Subcutaneous abdominal adipose tissue (tissue), 5 donors: ENCODE measurements at regions not wholly inside any gene's neighbourhood (a gene's known extent, or its start where the extent isn't known, plus 50 kb on each side); places are given as distances from the start of the nearest gene placed in this dataset.
"Not testable (repeated sequence)": the region's sequence is repeated elsewhere in the genome, so short reads cannot be mapped to it uniquely, and the experiment has no call there.

Experiments used
- H3K27ac ChIP-seq: one replicate; pipeline ENCODE4 v1.7.0; 2013; ENCODE audit warnings: low read depth, mild to moderate bottlenecking, inconsistent platforms, low read length, moderate library complexity
- H3K27me3 ChIP-seq, 5 donors: one replicate each; pipeline ENCODE4 v1.7.0; 2013; ENCODE audit warnings: low read length in 5 of 5, inconsistent platforms in 1 of 5; ENCODE audit not compliant: control insufficient read depth in 5 of 5, insufficient read depth in 4 of 5
- H3K36me3 ChIP-seq, 5 donors: one replicate each; pipeline ENCODE4 v1.7.0; 2013; ENCODE audit warnings: low read length in 5 of 5; ENCODE audit not compliant: control insufficient read depth in 5 of 5, insufficient read depth in 5 of 5
- H3K4me1 ChIP-seq, 5 donors: one replicate each; pipeline ENCODE4 v1.7.0; 2013; ENCODE audit warnings: low read length in 5 of 5, mild to moderate bottlenecking in 3 of 5, moderate library complexity in 1 of 5; ENCODE audit not compliant: control insufficient read depth in 5 of 5, insufficient read depth in 5 of 5
- H3K4me3 ChIP-seq, 5 donors: one replicate each; pipeline ENCODE4 v1.7.0; 2013; ENCODE audit warnings: low read length in 5 of 5, low read depth in 1 of 5
- H3K9ac ChIP-seq, 5 donors: one replicate each; pipeline ENCODE4 v1.7.0; 2013; ENCODE audit warnings: low read length in 5 of 5, mild to moderate bottlenecking in 4 of 5, moderate library complexity in 3 of 5
- H3K9me3 ChIP-seq, 5 donors: one replicate each; pipeline ENCODE4 v1.7.0; 2013; ENCODE audit warnings: low read length in 5 of 5; ENCODE audit not compliant: control insufficient read depth in 5 of 5
- donor health status: healthy.
- donor health status: healthy.
- donor health status: healthy.
- donor health status: healthy.
- donor health status: healthy.

DNA sequence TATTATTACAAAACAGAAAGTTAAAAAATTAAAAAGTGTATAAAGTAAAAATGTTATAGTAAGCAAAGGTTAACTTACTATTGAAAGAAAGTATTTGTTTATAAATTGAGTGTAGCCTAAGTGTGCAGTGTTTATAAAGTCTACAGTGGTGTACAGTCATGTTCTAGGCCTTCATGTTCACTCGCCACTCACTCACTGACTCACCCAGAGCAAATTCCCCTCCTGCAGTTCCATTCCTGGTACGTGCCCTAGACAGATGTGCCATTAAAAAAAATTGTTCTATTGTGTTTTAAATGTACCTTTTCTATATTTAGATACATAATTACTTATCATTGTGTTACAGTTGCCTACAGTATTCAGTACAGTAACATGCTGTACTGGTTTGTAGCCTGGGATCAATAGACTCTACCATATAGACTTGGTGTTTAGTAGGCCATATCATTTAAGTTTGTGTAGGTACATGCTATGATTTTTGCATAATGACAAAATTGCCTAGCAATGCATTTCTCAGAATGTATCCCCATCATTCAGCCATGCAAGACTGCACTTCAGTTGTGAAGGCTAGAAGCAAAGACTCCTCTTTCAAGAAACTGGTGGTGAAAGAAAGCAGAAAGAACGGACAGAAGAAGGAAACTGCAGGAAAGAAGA is 100.6 kb downstream of the DACT1 start:
- Histone ChIP-seq H3K36me3 (no peaks in the 10 kb centered on the region), H3K4me1 (peaks cover 0 to 5% (median 0%) of the 10 kb centered on the region in 5 donors), H3K9me3 (no peaks in the 10 kb centered on the region), H3K9ac (no peak overlapping the region), H3K27ac (no peak overlapping the region), H3K4me3 (no peak overlapping the region), H3K27me3 (no peaks in the 10 kb centered on the region)

DNA sequence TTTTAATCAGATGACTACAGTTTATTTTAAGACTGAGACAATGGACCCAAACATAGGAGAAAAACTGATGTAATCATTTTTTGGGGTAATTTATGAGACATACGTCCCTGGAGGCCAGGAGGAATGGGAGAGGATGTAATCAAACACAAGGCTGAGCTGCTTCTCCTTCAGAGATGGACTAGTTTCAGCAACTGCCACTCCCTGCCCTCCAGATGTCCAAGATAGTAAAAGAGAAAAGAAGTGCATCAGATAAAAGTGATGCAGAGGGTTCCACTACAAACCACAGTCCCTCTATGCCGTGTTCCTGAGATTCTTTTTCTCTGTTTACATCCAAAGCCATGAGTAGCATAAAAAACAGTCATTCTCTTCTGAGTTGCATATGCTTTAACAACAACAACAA is 101.1 kb downstream of the DACT1 start:
- Histone ChIP-seq H3K4me1 (peaks cover 0 to 5% (median 0%) of the 10 kb centered on the region in 5 donors), H3K4me3 (no peak overlapping the region), H3K9ac (no peak overlapping the region), H3K36me3 (no peaks in the 10 kb centered on the region), H3K27ac (no peak overlapping the region), H3K27me3 (no peaks in the 10 kb centered on the region), H3K9me3 (no peaks in the 10 kb centered on the region)

DNA sequence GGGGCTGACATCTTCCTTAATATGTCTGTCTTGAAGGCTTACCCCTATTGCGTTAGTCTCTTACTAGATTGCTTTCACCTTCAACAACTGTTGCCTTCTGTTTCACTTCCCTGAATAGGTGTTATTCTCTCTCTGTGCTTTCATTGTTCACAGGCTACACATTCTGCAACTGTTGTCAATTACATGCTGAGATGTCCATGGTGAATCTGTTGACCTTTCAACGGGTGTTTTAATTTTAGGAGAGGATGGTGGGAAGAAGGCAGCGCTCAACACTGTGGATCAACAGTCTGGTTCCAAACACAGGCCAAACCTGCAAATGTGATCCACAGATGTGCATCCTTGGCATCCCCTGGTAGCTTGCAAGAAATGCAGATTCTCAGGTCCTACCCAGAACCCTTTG is 101.9 kb downstream of the DACT1 start:
- Histone ChIP-seq H3K9me3 (no peaks in the 10 kb centered on the region), H3K9ac (no peak overlapping the region), H3K27me3 (no peaks in the 10 kb centered on the region)

DNA sequence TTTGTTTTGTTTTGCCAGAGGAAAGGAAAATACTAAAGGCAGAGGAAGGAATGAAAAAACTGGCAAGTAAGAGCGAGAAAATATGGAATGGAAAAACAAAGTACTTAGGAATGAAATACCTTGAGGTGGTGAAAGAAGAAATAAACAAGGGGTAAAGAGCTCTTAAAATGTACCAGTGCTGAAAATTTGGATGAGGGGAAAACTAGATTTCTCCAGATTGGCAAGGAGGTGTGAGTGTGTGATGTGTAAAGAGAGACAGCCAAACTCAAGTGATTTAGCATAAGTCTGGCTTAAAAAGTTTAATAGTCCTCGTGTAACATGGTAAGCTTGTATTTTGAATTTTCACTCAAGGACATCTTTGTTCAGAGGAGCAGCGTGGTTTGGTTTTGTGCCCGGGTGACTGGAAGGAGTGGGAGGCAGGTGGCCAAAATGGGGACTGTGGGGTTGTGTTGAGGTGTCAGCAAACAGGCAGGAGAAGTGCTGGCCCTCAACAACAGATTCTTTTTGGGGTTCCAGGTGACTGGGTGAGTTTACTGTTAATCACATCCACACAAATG is 102.7 kb downstream of the DACT1 start:
- H3K4me1 ChIP-seq, result peaks cover 0 to 5% (median 0%) of the 10 kb centered on the region in 5 donors
- no peaks in the 10 kb centered on the region for H3K9me3 ChIP-seq
- H3K9ac ChIP-seq, result no peak overlapping the region
- H3K27ac ChIP-seq, result no peak overlapping the region
- H3K4me3 ChIP-seq, result no peak overlapping the region
- no peaks in the 10 kb centered on the region for H3K27me3 ChIP-seq
- H3K36me3 ChIP-seq, result no peaks in the 10 kb centered on the region

More for the DNA sequence above, 101.9 kb downstream of the DACT1 start:
- Histone ChIP-seq H3K36me3 (no peaks in the 10 kb centered on the region), H3K27ac (no peak overlapping the region), H3K4me3 (no peak overlapping the region), H3K4me1 (peaks cover 0 to 5% (median 0%) of the 10 kb centered on the region in 5 donors)

DNA sequence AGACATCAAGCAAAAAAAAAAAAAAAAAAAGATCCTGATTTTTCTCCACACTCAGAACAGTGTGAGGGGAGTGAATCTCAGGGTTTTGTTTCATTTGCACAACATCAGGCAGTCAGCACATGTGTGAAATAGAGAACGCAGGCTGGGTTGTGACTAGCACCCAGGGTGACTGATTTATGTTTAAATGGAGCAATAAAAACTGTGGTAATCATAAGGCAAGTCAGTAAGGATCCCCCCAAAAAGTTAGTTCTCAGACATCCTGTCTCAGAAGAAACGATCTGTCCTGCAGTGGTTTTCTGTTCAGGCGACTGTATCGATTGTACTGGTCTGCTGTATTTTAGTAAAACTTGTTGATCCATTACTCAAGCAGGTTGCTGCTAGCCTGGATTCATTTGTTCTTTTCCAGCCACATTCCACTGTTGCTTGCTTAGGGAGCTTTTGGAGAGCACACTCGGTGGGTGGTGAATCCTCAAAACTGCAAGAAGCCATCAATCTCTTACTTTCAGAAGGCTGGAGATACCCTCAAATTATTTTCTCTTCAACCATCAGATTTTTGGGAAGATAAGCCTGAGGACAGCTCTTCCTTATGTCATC is 107.1 kb downstream of the DACT1 start:
- Histone ChIP-seq H3K4me1 (peaks cover 2 to 29% (median 28%) of the 10 kb centered on the region in 5 donors), H3K36me3 (no peaks in the 10 kb centered on the region), H3K9ac (no peak overlapping the region), H3K9me3 (no peaks in the 10 kb centered on the region), H3K27me3 (no peaks in the 10 kb centered on the region), H3K27ac (no peak overlapping the region), H3K4me3 (no peak overlapping the region)

DNA sequence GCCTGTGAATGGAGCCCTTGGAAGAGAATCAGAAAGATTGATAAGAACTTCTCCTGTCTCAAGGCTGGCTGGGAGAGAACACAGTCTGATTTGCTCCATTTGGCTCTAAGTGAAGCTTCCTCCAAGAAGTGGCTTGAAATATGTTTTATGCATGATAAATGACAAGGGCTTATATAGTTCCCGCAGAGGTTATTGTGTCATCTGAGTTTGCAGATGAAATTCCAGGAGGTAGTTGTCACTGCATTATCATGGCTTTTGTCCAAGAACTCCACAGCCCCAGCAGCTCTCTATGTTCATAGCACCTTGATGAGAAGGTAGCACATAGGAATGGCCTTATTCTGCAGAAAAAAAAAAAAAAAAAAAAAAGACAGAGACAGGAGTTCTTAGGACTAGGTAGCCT is 108.5 kb downstream of the DACT1 start:
- H3K27ac ChIP-seq, result no peak overlapping the region
- H3K4me3 ChIP-seq, result no peak overlapping the region
- no peak overlapping the region for H3K9ac ChIP-seq
- no peaks in the 10 kb centered on the region for H3K9me3 ChIP-seq
- no peaks in the 10 kb centered on the region for H3K27me3 ChIP-seq
- peaks cover 2 to 33% (median 28%) of the 10 kb centered on the region in 5 donors for H3K4me1 ChIP-seq
- no peaks in the 10 kb centered on the region for H3K36me3 ChIP-seq

DNA sequence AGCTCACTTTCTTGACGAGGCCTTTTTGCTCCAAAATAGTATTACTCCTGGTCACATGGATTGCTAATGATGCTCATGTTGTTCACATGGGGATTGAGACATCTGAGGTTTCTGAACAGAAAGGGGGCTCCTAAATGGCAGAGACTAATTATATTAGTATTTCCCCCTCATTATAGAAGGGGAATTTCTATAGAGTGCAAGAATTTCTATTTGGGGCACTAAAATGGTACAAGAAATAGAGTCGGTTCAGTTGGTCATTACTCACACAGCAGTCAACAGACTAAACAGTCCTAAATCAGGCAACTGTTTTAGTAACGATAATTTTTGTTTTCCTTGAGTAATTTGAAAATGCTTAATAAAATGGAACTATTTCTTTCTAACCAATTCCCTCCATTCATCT is 108.9 kb downstream of the DACT1 start:
- no peaks in the 10 kb centered on the region for H3K36me3 ChIP-seq
- no peak overlapping the region for H3K9ac ChIP-seq
- no peaks in the 10 kb centered on the region for H3K9me3 ChIP-seq
- peaks cover 2 to 35% (median 30%) of the 10 kb centered on the region in 5 donors for H3K4me1 ChIP-seq
- peak overlapping the region; percentile 33 for H3K27ac ChIP-seq
- no peak overlapping the region for H3K4me3 ChIP-seq
- H3K27me3 ChIP-seq, result no peaks in the 10 kb centered on the region

DNA sequence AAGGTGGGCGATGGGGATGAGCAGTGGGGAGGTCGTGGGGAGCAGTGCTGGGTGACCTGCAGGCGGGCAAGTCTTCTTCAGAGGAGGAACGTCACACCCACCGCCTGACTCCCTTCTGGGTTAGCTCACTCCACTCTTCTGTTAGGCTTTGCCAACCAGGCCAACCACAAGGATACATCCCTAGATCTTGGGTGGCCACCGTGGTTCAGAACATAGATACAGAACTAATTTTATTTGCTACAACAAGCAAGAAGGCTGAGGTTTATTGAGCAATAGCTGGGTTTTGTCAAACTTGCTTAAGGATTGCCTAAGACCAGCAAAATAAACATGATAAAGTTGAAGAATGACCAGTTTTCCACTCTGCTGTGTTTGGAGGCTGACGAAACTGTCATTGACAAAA is 109.4 kb downstream of the DACT1 start:
- H3K27ac ChIP-seq, result peak overlapping the region; percentile 33
- no peak overlapping the region for H3K4me3 ChIP-seq
- H3K4me1 ChIP-seq, result peaks cover 2 to 40% (median 35%) of the 10 kb centered on the region in 5 donors
- H3K27me3 ChIP-seq, result no peaks in the 10 kb centered on the region
- H3K9ac ChIP-seq, result no peak overlapping the region
- H3K9me3 ChIP-seq, result no peaks in the 10 kb centered on the region
- no peaks in the 10 kb centered on the region for H3K36me3 ChIP-seq

DNA sequence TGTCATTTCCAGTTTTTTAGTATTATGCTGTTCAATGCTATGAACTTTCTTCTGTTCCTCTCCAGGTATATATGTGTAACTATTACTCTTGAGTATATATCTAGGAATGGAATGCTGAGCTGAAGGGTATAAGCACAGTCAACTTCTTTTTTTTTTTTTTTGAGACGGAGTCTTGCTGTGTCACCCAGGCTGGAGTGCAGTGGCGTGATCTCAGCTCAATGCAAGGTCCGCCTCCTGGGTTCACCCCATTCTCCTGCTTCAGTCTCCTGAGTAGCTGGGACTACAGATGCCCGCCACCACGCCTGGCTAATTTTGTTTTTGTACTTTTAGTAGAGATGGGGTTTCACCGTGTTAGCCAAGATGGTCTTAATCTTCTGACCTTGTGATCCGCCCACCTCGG is 110.5 kb downstream of the DACT1 start:
- H3K9me3 ChIP-seq, H3K36me3 ChIP-seq, H3K27ac ChIP-seq, H3K27me3 ChIP-seq, H3K9ac ChIP-seq, H3K4me3 ChIP-seq: not testable (repeated sequence)
- peaks cover 5 to 50% (median 43%) of the 10 kb centered on the region in 5 donors for H3K4me1 ChIP-seq

DNA sequence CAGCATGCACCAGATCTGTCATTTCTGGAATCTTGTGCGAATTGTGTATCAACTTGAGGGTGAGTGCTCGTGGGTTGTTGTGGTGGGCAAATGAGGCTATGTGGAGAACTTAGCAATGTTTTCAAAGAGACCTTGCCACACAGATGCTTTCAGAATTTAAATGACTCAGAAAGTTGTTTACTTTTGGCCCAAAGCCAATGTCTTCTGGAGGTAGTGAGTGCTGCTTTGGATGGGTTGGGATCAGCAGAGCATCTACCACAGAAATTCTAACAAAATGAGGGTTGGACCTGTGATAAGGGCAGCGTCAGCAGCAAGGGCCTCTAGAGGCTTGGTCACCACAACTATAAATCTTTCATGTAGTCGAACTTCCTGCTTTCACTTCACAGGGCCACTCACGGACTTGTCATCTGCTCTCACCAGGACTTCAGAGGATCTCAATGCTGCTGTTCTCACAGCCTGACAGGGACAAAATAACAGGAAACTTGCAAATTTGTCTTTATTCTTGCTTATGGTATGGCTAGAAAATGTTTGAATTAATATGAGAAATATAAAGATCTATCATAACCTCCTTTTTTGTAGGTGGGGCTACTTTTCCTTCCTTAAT is 111.4 kb downstream of the DACT1 start:
- Histone ChIP-seq H3K27ac (no peak overlapping the region), H3K4me3 (no peak overlapping the region), H3K4me1 (peaks cover 5 to 51% (median 43%) of the 10 kb centered on the region in 5 donors), H3K9ac (no peak overlapping the region), H3K36me3 (no peaks in the 10 kb centered on the region), H3K9me3 (no peaks in the 10 kb centered on the region), H3K27me3 (no peaks in the 10 kb centered on the region)
